SH-SY5Y (cell line): ENCODE measurements at regions not wholly inside any gene's neighbourhood (a gene's known extent, or its start where the extent isn't known, plus 50 kb on each side); places are given as distances from the start of the nearest gene placed in this dataset.

Experiments used
- GATA2 ChIP-seq: IDR thresholded peaks from 2 replicates; pipeline ENCODE4 v1.6.1; 2011; ENCODE audit warnings: mild to moderate bottlenecking, low read depth, low read length
- GATA3 ChIP-seq: IDR thresholded peaks from 2 replicates; pipeline ENCODE4 v1.6.1; 2011; ENCODE audit warnings: low read depth, mild to moderate bottlenecking, low read length, moderate library complexity

DNA sequence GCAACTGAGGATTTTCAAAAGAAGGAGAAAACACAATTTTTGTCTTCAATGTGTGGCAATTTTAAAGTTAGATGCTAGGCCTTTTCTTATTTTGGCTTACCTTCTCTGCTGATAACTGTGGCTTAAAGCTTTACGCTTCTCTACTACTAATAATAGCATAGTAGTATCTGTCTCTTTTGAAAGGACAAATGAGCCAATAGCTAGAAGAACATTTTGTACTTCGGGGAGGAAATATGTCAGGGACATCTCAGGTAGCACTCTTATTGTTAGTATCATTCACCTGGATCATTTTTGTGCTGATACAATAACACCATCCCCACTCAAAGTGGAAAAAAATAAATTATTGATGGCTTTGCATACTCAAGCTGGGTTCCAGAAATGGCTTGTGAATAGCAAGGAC is 586.1 kb upstream of the TBL1XR1 start:
- TF ChIP-seq GATA3: no peak
- no peak for TF ChIP-seq GATA2

- TF ChIP-seq GATA2: no peak
- no peak for TF ChIP-seq GATA3
Observed at GRCh38 chr3:177783767-177784166, 586.5 kb upstream of the TBL1XR1 start.

DNA sequence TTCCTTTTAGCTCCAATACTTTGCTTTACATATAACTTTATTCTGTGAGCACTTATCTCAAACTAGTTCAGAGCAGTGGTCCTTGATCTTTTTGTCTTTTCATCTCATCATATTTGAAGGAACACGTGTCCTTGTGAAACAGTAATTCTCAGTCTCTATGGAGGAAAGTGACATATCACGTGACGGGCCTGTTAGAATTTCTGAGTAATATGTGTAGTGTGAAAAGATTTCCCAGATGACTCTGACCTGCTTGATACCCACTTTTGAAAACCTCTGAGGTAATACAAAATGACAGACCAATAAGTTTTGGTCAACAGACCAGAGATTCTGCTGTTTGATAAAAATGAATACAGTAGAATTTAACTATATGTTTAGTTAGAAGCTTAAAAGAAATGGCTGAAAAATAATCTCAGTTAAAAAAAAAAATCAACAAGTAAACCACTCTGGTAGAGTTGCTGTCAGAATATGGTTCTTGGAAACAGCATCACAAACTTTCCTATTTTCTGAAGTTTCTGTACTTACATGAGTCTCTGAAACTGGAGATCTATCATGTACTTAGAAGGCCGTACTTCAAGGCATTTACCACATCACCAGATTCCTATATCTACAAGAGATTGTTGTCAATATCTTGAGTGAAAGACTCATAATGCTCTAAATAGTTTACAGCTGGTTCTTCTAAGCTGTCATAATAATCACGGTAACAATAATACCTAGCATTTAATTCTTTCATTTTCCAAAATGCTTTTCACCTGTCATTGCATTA is 590.2 kb upstream of the TBL1XR1 start:
- TF ChIP-seq GATA2 (no peak), GATA3 (no peak)

GRCh38 chr3:177789500-177789899 is 592.2 kb upstream of the TBL1XR1 start:
- TF ChIP-seq GATA2 (no peak), GATA3 (no peak)

DNA sequence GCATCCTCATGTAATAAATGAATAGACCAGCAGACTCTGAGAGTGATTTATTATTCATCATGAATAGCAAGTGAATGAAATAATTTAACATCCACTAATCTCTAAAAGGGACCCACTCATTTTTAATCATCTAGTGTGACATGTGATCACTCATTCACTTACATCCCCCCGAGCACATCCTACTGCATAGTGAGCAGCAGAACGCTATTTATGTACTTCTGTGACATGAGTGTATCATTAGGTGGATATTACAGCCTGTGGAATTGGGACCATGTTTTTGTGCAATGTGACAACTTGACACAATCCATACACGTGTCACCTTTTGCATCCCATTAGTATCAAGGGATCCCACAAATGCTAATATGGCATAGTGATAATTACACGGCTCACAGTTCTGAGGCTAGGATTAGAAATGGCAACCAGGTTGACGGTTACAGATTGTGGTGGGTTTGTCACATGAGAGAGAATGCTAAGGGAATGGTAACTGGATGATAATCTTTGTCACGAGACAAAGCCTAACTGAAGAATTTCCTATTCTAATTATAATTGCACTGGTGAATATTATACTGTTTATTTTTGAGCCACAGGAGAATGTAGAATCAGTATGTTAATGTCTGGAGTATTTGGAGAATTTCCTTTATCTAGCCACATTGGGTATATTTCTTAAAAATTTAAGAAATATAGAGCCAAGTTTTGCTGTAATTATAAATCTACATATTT is 595.2 kb upstream of the TBL1XR1 start:
- TF ChIP-seq GATA3: no peak
- TF ChIP-seq GATA2: no peak

GRCh38 chr3:177793451-177793850 is 596.2 kb upstream of the TBL1XR1 start:
- TF ChIP-seq GATA2 (no peak), GATA3 (no peak)

DNA sequence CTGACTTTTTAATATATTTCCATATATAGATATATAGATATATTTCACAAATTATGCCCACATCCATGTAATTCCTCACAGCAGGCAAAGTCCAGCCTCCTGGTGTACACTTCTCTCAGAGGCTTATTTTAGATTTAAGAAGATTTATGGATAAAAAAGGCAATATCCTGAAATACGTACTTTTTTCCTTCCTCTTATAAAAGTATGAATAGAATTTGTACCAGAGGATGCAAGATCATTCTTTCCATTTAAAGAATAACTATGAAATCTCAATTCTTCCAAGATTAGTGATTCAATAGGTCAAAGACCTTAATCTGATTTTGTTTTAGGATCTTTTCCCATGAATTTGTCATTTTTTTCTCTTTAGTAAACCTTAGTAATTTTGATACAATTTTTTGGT is 597.9 kb upstream of the TBL1XR1 start:
- no peak for TF ChIP-seq GATA3
- TF ChIP-seq GATA2: no peak

GRCh38 chr3:177795859-177796258 is 598.6 kb upstream of the TBL1XR1 start:
- no peak for TF ChIP-seq GATA2
- TF ChIP-seq GATA3: no peak

DNA sequence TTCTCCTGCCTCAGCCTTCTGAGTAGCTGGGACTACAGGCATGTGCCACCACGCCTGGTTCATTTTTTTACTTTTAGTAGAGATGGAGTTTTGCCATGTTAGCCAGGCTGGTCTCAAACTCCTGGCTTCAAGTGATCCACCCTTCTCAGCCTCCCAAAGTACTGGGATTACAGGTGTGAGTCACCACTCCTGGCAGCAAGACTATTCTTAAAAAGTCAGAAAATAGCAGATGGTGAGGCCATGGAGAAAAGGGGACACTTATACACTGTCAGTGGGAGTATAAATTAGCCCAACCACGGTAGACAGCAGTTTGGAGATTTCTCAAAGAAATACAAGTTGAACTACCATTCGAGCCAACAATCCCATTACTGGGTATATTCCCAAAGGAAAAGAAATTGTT is 603.3 kb upstream of the TBL1XR1 start:
- TF ChIP-seq GATA3: no peak
- no peak for TF ChIP-seq GATA2

GRCh38 chr3:177802151-177802900 is 605.0 kb upstream of the TBL1XR1 start:
- TF ChIP-seq GATA3 (no peak), GATA2 (no peak)

DNA sequence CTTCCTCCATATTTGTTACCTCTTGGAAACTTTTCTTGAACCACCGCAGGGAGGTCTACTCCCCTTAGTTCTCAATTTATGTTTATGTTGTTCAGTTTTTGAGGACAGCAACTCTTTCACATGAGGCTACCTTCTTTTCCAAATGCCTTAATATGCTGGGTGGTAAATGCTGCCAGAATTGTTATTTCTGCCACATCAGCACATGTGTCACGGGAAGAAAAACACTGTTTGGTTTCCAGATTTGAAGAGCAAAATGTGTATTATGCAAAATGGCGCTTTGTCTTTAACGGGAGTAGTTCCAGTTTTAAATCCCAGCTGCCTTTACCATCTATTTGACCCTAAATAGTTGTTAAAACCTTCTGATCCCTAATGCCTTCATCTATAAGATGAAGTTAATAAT is 606.2 kb upstream of the TBL1XR1 start:
- no peak for TF ChIP-seq GATA3

DNA sequence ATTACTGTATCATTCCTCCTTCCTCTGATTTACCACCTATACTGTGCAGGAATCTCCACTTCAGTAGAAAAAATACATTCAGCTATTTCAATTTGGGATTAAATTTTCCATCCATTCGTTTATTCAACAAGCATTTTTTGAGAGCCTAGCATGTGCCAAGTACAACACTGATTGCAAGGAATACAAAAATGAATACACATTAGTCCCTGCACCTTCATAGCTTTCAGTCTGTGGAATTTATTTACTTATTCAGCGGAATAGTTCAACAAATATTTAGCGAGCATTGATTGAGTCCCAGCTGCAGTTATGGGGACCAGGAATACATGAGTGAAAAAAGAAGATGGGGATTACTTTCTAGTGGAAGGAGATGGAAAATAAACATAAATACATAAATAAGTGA is 606.8 kb upstream of the TBL1XR1 start:
- TF ChIP-seq GATA2 (no peak), GATA3 (no peak)

DNA sequence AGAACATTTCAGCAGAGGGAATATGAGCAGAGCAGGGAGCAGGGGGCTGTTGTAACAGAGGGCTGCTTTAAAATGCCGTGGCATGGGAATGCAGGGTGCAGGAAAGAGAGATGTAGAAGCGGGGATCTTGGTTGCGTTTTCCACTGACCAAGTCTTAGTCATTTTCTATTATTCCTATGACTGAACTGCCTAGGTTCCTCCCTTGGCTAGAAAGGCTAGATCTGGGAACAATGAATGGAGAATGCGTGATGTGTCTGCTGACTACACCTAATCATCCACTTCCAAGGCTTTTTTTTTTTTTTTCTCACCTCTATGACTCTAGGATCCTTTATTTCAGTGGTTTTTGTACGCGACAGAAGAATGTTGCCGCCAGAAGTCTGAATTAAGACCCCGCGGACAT is 607.4 kb upstream of the TBL1XR1 start:
- no peak for TF ChIP-seq GATA3
- TF ChIP-seq GATA2: no peak

- TF ChIP-seq GATA2 (no peak), GATA3 (no peak)
Observed at GRCh38 chr3:177807150-177807875, 610.0 kb upstream of the TBL1XR1 start.
